ENCODE measurements at regions not wholly inside any gene's neighbourhood (a gene's known extent, or its start where the extent isn't known, plus 50 kb on each side); places are given as distances from the start of the nearest gene placed in this dataset.

DNA sequence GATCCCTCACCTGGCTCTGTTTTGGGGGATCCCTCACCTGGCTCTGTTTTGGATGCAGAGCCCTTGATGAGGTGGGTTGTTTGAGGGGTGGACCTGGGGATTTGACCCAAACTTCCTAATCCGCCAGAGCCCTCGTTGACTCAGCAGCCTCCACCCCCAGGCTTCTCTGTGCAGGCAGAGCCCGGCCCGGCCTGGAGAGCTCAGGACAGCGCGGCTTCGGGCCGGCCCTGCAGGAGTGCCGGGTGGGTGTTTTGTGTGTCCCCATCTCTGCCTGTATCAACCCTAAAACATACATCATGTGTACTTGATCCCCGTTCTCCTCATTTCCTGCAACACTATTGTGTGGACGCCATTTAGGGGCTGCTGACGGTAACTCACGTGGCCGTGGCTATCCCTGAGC lies 124.2 kb downstream of the SIK1 start:
- DNase-seq (ENCODE audit: low spot score): no peak

DNA sequence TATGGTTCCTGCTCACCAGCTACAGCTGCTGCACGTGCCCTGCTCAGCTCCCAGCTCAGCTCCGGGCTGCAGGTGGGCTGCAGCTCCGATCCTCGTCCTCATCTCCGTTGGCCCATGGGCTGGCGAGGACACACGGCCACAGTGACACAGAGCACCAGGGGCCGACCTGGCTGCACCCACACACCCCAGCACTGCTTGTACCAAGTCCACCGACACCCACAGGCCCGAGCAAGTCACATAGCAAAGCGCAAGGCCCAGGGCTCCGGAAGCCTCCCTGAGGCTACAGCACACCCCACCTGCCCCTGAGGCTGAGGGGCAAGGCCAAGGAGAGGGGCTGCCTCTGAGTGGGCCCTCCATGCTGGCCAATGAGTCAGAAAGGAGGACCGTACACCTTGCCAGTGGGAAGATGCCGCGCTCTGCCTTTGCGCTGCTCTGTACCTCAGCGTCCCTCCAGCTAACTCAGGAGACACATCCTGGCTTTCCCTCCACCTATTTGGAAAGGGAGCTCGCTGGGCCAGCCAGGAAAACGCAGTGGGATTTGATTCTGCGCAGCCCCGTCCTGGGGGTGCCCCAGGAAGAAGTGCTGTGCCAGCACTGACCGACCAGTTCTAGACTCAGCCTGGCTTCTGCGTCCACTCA lies 124.8 kb downstream of the SIK1 start:
- DNase-seq (ENCODE audit: low spot score): no peak

DNA sequence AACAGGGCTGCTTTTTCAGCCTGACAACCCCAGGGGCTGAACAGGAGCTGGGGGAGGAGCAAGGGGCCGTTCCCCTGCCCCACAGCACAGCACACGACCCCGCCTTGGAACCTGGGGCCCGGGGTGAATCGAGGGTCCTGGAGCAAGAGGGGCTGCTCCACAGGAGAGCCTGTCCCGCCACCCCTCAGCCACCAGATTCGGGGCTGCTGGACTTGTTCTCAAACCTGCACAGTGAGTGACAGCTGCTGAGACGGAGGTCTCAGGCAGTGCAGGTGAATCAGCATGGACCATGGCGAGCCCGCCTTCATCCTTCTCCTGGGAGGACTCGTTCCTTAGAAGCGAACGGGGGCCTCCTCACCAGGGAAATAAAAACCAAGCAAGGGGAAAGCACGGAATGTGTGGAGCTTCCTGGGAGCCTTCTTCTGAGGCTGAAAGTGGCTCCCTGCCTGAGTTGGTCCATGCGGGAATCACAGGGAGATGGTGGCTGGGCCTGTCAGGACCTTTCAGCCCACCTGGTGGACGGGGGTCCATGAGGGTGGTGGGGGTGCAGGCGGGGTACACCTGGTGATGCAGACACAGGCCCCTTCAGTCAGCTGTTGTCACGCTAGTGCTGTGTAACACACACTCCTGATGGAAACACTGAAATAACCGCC lies 125.4 kb downstream of the SIK1 start:
- no peak for DNase-seq (ENCODE audit: low spot score)

DNA sequence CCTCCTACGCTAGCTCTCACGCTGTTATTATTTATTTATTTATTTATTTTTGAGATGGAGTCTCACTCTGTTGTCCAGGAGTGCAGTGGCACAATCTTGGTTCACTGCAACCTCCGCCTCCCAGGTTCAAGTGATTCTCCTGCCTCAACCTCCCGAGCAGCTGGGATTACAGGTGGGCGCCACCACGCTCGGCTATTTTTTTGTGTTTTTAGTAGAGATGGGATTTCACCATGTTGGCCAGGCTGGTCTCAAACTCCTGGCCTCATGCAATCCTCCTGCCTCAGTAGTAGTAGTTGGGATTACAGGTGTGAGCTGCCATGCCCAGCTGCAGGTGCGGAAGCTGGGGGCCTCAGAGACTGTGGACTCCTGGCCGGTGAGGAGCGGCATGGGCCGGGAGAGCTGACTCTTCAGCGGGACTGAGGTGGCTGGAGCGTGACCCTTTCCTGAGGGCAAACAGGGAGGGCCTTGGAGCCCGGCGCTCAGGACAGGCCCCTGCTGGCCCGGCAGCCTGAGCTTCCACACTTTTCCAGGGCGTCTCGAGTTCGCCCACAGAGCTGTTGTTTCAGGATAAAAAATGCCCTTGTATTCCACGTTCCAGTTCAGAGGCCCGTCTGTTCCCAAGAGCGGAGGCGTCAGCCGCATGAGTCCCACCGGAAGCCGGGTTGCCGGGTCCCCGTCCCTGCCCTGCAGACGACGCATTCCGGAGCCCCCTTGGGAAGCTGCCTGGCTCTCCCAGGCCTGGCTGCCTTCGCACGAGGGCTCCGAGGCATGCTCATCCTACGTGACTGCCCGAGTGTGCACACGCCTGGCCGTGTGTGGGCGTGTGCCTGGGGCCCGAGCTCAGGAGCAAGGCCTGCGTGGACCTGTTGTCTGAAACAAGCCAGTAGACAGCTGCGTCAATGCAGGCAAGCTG lies 126.2 kb downstream of the SIK1 start:
- no peak for DNase-seq (ENCODE audit: low spot score)

DNA sequence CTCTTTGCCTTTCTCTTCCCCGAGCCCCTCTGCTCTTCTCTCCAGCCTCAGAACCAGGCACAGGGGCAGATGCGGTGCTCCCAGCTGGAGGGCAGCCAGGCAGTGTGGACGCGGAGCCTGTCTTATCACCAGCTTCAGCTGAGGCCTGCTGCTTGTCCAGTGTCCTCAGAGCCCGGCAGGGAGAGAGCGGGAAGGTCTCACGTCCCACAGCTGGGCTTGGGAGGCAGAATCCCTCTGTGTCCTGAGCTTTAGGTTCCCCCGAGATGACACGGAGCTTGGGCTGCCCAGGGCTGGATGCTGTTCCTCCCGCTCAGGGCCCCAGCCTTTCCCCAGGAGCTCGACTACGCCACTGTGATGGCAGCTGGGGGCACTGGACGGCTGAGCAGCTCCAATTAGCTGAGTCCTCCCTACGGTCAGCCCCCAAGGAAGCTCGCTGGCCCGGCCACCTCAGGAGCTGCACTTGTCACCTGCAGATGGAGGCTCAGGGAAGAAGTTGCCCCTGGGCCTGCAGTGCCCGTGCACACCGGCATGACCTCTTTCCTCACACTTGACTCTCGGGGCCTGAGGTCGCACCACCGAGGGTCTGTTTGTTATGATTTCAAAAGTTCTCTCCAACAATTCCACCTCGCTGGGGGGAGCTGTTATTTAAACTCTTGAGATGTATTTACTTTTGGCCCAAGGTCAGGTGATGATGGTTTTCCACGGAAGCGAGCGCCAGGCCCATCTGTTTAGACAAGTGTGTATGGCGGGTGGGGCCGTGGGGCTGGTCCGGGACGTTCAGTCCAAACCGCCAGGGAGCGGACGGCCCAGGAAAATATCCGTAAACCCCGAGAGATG lies 127.3 kb downstream of the SIK1 start:
- no peak for DNase-seq (ENCODE audit: low spot score)

DNA sequence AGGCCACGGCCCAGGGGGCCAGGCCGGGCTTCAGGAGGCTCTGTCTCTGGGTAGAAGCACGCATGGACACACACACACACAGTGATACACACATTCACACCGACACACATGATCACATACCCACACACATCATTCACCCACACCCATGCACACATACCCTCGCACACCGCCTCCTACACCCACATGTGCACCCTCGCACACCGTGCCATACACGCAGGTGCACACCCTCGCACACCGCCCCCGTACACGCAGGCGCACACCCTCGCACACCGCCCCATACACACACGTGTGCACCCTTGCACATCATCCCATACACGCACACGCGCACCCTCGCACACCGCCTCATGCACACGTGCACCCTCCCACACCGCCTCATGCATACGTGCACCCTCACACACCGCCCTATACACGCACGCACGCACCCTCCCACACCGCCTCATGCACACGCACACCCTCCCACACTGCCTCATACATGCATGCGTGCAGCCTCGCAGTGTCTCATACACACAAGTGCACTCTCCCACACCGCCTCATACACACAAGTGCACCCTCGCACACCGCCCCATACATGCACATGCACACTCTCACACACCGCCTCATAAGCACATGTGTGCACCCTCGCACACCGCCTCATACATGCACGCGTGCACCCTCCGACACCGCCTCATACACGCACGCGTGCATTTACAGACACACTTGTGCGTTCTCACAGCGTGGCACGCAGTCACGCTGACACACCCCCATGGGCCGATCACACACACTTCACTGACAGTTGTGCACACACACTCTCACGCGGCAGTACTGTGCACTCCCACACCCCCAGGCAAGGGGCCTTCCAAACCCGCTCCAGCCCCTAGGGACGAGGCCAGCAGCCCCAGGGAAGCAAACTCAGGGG lies 128.1 kb downstream of the SIK1 start:
- DNase-seq (ENCODE audit: low spot score): no peak

DNA sequence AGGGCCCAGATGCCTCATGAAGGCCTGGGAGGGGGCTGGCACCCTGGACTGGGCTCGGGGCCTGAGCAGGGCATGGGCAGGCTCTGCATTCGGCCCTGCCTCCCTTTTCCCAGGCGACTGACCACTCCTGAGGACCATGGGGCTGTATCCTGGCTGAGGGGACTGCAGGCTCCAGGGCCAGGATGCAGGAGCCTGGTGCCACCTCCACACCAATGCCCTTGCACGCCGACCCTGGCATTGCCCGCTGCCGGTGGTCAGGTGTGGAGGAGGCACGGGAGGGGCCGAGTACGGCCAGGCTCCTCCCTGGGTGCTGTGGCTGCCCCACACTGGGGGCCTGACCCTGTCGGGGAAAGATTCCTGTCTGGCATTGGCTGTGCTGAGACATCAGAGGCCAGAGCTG lies 128.9 kb downstream of the SIK1 start:
- no peak for DNase-seq (ENCODE audit: low spot score)

DNA sequence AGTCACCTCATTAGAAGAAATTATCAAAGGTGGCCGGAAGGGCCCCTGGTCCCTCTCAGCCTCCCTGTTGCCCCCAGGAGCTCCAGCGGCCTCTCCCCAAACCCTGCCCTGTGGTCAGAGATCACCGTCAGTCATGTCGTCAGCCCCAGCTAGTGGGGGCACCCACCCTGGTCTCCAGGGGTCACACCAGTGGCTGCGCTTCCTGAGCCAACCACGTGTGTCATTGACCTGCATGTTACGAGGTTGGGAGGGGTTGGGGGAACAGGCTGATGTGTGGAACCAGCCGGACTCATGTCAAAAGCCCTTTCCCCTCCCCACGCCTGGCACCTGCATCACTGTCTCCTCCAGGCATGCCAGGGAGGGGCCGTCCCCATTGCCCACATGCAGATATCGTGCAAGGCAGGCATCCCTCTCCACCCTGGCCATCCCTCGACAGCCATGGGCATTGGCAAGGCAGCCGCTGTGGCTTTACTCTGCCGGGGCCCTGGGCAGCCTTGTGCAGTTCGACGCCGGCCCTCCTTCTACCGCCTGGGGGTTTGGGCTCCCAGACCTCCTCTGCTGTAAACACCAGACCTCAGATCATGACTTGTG lies 128.7 kb downstream of the CRYAA start:
- DNase-seq (ENCODE audit: low spot score): no peak

DNA sequence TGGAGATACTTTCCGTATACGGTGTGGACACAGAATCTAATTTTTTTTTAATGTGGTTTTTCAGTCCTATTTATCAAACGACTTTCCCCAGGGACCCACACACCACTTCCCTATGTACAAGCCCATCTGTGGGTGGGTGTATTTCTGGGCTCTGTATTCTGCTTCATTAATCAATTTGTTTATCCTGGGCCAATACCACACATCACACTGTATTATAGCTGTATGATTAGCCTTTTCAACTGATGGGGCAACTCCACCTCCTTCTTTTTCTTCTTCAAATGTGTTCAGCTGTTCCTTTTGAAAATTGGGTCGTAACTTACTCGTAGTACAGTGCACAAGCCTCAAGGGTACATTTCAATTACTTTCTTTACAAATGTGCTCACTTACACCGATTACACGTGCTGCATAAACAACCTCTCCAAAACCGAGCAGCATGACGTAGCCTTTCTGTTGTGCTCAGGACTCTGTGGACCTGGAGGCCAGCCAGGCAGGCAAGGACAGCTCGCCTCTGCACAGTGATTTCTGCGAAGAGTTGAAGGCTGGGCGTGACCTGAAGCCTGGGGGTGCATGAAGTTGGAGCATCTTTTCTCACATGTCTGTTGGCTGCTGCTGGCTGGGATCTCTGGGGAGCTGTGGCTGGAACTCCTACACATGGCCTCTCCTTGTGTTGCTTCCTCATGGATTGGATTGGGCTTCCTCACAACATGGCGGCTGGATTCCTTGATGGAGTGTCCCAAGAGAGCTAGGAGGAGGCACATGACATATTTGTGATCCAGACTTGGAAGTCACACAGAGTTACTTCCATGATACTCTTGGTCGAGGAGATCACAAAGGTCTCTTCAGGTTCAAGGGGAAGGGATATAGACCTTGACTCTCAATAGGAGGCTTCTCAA lies 126.5 kb downstream of the CRYAA start:
- DNase-seq (ENCODE audit: low spot score): no peak

DNA sequence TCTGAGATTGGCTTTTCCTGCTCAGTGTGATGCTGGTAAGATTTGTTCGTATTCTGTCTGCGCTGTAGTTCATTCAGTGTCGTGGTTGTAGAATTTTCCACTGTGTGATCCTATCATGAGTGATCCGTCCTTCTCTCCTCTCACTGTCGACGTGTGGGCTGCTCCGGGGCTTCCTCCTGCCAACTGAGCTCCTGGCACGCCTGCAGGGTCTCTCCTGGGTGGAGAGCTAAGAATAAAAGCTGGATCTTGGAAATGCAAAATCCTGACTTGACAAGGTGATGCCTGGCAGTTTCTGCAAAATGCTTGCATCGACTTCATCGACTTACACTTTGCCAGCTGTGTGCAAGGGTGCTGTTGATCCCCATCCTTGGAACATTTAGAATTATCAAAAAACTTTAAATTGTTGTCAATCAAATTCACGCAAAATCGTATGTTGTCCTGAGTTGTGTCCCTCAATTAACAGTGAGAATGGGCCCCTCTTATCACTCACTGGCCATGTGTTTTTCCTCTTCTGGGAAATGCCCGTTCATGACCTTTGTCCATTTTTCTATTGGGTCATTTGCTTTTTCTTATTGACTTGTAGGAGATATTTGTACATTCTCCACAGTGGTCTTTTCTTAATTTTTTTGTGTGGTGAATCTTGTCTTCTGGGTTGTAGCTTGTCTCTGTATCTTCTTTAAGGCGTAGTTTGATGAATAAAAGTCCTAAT lies 125.5 kb downstream of the CRYAA start:
- no peak for DNase-seq (ENCODE audit: low spot score)

DNA sequence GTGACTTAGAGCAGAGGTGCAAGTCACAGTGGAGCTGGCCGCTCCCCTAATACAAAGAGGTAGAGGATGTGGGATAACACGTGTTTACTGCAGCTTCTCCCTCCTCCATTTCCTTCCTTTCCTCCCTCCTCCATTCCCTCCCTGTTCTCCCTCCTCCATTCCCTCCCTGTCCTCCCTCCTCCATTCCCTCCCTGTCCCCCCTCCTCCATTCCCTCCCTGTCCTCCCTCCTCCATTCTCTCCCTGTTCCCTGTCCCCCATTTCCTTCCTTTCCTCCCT lies 124.0 kb downstream of the CRYAA start:
- no peak for DNase-seq (ENCODE audit: low spot score)

DNA sequence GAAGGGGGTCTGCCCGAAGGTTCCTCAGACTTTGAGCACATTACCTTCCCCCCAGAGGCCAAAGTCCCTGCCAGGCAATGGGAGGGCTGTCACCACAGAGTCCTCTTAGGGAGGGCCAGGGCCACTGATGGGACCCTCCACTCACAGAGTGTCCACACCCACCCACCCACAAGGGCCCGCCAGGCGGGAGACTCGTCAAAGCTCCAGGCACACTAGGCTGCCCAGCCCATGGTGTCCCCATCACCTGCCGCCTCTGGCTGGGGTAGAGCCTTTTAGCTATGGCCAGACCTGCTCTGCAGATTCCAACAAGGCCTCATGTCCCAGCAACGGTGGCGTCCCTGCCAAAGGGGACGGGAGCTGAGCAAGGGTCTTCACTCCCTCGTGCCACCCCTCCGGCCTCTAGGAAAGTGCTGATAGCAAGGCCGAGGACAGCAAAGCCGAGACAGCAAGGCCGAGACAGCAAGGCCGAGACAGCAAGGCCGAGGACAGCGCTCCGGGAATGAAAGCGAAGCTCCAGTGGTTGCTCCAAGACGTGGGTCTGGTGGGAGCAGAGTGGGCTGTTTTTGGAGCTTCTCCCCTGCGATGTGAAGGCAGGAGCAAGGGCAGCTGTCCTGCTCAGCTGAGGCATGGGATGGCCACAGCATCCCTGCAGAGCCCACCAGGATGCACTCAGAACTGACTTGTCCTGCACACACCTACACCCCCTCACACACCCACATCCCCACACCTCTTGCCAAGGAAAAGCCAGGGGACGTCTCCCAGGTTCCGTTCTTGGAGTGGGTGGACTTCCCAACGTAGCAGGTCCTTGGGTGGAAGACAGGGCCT lies 123.4 kb downstream of the CRYAA start:
- no peak for DNase-seq (ENCODE audit: low spot score)

DNA sequence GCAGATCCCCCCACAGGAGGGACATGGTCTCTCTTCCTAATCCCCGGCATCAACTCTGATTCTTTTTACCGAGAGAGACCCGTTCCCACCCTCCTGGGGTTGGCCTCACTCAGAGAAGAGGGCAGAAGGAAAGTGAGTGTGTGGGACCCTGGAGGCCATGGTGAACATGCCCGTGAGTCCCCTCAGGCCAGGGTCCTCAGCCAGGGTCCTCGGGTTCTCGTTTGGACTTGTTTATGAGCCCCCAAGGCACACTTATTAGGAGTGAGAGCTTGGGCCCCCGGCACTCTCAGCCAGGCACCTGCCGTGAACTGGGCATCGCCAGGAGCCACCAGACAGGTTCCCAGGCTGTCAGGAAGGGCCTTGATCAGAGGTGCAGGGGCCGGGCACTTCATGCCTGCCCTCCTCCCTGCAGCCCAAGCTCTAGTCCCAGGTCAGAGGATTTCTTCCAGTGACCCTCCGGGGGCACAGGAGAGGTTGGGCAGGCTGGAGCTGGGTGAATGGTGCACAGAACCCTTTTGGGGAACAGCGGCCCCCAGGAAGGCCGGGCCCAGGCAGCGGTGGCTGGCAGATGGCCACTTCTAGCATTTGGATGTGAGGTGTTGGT lies 122.6 kb downstream of the CRYAA start:
- DNase-seq (ENCODE audit: low spot score): no peak

DNA sequence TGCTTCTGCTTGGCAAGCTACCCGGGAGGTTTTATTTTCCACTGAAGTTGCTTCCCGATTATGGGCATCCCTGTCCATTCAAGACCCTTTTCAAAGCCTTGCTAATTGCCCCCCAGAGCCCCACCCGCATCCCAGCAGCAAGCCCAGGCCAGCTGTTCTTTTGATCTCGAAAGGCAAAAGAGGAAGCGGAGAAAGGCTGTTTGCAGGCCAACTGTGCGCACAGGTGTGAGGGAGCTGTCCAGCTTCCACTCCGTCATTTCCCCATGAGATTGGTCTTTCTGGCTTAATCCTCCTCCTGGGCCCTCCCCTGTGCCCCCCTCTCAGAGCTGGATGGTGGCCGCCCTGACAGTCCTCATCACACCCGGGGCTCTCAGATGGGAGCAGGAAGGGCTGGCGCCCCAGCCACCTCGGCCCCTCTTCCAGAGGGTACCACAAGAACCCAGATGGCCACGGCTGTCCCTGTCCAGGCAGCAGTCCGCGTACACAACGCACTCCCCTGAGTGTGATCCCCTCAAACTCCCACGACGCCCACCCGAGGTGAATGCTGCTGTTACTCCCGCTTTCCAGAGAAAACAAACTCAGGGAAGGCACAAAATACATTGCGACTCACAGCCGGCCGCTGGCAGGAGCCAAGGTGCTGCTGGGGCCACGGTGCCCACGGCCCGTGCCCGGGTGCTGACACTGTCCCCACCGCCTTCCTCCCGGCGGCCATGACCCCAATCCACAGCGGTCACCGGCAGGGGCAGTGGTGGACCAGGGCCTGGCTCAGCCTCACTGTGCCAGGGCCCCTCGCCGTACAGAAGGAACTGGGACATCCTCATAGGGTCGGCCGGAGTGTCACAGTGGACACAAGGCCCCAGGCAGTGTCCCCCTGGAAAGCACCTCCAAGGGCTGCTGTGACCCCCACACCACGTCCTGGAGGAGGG lies 121.9 kb downstream of the CRYAA start:
- no peak for DNase-seq (ENCODE audit: low spot score)

DNA sequence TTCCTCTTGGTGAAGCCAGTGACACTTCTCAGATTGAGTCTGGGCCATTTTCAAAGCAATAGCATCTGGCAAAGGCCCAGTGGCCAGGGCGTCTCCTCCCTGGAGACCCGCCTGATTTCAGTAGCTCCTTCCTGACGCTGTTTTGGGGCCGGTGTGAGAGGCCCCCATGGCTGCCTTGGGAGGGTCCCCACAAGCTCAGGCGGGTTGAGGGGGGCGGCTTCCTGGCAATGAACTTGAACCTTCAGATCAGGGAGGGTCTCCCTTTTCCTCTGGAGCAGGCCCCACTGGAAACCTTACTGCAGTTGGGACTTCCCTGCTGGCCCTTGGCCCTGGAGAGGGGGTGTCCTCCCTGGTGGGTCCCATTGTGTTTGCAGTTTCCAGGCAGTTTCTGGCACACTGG lies 121.2 kb downstream of the CRYAA start:
- DNase-seq (ENCODE audit: low spot score): no peak

DNA sequence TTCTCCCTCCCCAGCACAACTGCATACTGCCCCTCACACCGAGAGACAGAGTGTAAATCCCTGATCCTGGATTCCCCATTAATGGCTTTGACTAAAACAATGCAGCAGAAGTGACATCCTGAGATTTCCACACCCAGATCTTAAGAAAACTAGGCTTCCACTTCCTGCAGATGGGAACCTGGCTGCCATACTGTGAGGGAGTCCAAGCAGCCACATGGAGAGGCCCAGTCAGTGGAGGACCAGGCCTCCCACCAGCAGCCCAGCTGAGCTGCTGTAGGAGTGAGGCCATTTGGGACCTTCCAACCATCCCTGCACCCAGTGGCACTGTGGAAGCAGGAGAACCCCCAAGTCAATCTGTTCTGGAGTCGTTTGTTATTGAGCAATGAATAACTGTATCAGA lies 120.6 kb downstream of the CRYAA start:
- DNase-seq (ENCODE audit: low spot score): no peak

Measured in CD4-positive, alpha-beta T cell treated with Interleukin-6 at 100 ng/mL for 8 hours (primary cell).